WTC11 (cell line): ENCODE measurements at regions not wholly inside any gene's neighbourhood (a gene's known extent, or its start where the extent isn't known, plus 50 kb on each side); places are given as distances from the start of the nearest gene placed in this dataset.

Experiments
- ATAC-seq: fragments of 200-7000 bp; cut with Tn5 transposase; 2 replicates; pipeline ENCODE4 v1.10.0; 2021; ENCODE audit warnings: mild to moderate bottlenecking, moderate library complexity
- CTCF ChIA-PET: fragments of 300-600 bp; sonication (Branson Sonifier 250); formaldehyde crosslinking; loops from one replicate; lab custom pipeline; 2021; ENCODE audit warnings: antibody characterized with exemption; lab: Charles Lee
- POLR2A ChIA-PET: fragments of 350-600 bp; sonication (Branson Sonifier 250); formaldehyde crosslinking; loops from one replicate; lab custom pipeline; 2021; ENCODE audit warnings: antibody characterized with exemption; lab: Charles Lee
- DNase-seq: peaks from one replicate; pipeline ENCODE4 v3.0.0; 2021; ENCODE audit warnings: low spot score
- H3K27ac Mint-ChIP-seq: 2 replicates; pipeline ENCODE4 v1.8.0; 2021; ENCODE audit warnings: mixed read lengths
- H3K27me3 Mint-ChIP-seq: 2 replicates; pipeline ENCODE4 v1.8.0; 2021; ENCODE audit warnings: low read depth, mild to moderate bottlenecking, moderate library complexity, mixed read lengths
- H3K36me3 Mint-ChIP-seq: 2 replicates; pipeline ENCODE4 v1.8.0; 2021; ENCODE audit warnings: mixed read lengths
- H3K4me1 Mint-ChIP-seq: 2 replicates; pipeline ENCODE4 v1.8.0; 2022; ENCODE audit warnings: mixed read lengths
- H3K4me3 Mint-ChIP-seq: 2 replicates; pipeline ENCODE4 v1.8.0; 2021; ENCODE audit warnings: mild to moderate bottlenecking, moderate library complexity, mixed read lengths
- H3K9me3 Mint-ChIP-seq: 2 replicates; pipeline ENCODE4 v1.8.0; 2021; ENCODE audit warnings: mixed read lengths
- ATF2 ChIP-seq: sonication (generic); formaldehyde crosslinking; IDR thresholded peaks from 2 replicates; pipeline ENCODE4 v1.8.1; 2022; ENCODE audit warnings: low read depth, missing genetic modification reagents, borderline replicate concordance
- CDX4 ChIP-seq: fragments of 250-450 bp; sonication (Bioruptor Pico); IDR thresholded peaks from 2 replicates; pipeline ENCODE4 v1.9.0; 2021; ENCODE audit warnings: moderate library complexity, mild to moderate bottlenecking, inconsistent platforms, borderline replicate concordance
- FOXJ3 ChIP-seq: sonication (generic); formaldehyde crosslinking; IDR thresholded peaks from 2 replicates; pipeline ENCODE4 v1.9.0; 2021; ENCODE audit warnings: missing genetic modification reagents, mild to moderate bottlenecking, borderline replicate concordance
- FOXP1 ChIP-seq: sonication (generic); formaldehyde crosslinking; IDR thresholded peaks from 2 replicates; pipeline ENCODE4 v1.8.0; 2022; ENCODE audit warnings: missing genetic modification reagents, mild to moderate bottlenecking, moderate library complexity, borderline replicate concordance
- FOXP4 ChIP-seq: sonication (generic); formaldehyde crosslinking; IDR thresholded peaks from 2 replicates; pipeline ENCODE4 v1.8.0; 2022; ENCODE audit warnings: mild to moderate bottlenecking, missing genetic modification reagents
- GTF2I ChIP-seq: fragments of 250-450 bp; sonication (Bioruptor Pico); conservative IDR thresholded peaks from 2 replicates; pipeline ENCODE4 v1.4.0; 2021; ENCODE audit warnings: mild to moderate bottlenecking
- HMGA2 ChIP-seq: fragments of 250-450 bp; sonication (Bioruptor Pico); IDR thresholded peaks from 2 replicates; pipeline ENCODE4 v1.4.0; 2021; ENCODE audit warnings: mild to moderate bottlenecking, moderate library complexity
- HMGXB4 ChIP-seq: sonication (generic); formaldehyde crosslinking; IDR thresholded peaks from 2 replicates; pipeline ENCODE4 v1.8.1; 2023; ENCODE audit warnings: mild to moderate bottlenecking, moderate library complexity, missing genetic modification reagents
- MAX ChIP-seq: sonication (generic); formaldehyde crosslinking; IDR thresholded peaks from 2 replicates; pipeline ENCODE4 v1.8.0; 2022; ENCODE audit warnings: mild to moderate bottlenecking, missing genetic modification reagents
- SMAD3 ChIP-seq: sonication (generic); formaldehyde crosslinking; IDR thresholded peaks from 2 replicates; pipeline ENCODE4 v1.8.0; 2022; ENCODE audit warnings: missing genetic modification reagents, mild to moderate bottlenecking, borderline replicate concordance
- ZNF423 ChIP-seq: fragments of 250-450 bp; sonication (Bioruptor Pico); IDR thresholded peaks from 2 replicates; pipeline ENCODE4 v2.1.2; 2022; ENCODE audit warnings: mild to moderate bottlenecking, moderate library complexity
- TF ChIP-seq, protein P1 (sequence below): sonication (generic); formaldehyde crosslinking; IDR thresholded peaks from 2 replicates; pipeline ENCODE4 v1.8.0; 2023; ENCODE audit warnings: missing genetic modification reagents
- TF ChIP-seq, protein P2 (sequence below): fragments of 250-450 bp; sonication (Bioruptor Pico); IDR thresholded peaks from 2 replicates; pipeline ENCODE4 v1.9.0; 2021; ENCODE audit warnings: mild to moderate bottlenecking, borderline replicate concordance
- TF ChIP-seq, protein P3 (sequence below): fragments of 250-450 bp; sonication (Bioruptor Pico); IDR thresholded peaks from 2 replicates; pipeline ENCODE4 v2.1.2; 2022; ENCODE audit warnings: mild to moderate bottlenecking, moderate library complexity

DNA sequence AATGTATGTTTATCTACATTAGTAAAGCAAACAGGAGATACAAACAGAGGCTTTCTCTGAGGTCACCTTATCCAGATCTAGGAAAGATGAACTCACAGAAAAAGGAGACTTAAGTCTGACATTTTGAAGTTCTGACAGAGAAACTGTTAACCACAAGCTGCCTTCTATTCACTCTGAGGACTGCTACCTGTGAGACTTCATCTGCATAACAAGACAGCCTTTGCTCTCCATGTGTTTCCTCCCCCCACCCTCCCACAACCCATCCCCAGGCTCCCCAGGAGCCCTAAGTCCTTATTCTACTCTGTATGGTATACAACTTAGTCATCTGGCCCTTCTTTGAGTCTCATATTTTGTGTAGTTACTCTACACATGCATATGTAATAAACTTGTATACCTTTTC lies 699.0 kb downstream of the FGF9 start:
- H3K9me3 Mint-ChIP-seq = peaks cover 65% of the 10 kb centered on the region
- H3K27me3 Mint-ChIP-seq = peaks cover 10% of the 10 kb centered on the region
- no peak overlapping the region for H3K27ac Mint-ChIP-seq
- H3K36me3 Mint-ChIP-seq = peaks cover 44% of the 10 kb centered on the region
- TF ChIP-seq, protein P1, sequence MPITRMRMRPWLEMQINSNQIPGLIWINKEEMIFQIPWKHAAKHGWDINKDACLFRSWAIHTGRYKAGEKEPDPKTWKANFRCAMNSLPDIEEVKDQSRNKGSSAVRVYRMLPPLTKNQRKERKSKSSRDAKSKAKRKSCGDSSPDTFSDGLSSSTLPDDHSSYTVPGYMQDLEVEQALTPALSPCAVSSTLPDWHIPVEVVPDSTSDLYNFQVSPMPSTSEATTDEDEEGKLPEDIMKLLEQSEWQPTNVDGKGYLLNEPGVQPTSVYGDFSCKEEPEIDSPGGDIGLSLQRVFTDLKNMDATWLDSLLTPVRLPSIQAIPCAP (CRISPR knock-in tag) = no peak
- TF ChIP-seq ZNF423 (CRISPR knock-in tag) = peak; percentile 41; the same call in 1 of the 2 replicates
- CTCF ChIA-PET = interaction anchor here (0.8 to 1.0 kb wide), 2 partner anchors 367 to 457 kb away, joined by 3 to 4 read pairs; no protein-coding TSS in a partner anchor
- peaks cover 30% of the 10 kb centered on the region for H3K4me1 Mint-ChIP-seq
- DNase-seq (peak; percentile 43), ATAC-seq (peak; percentile 100)
- POLR2A ChIA-PET = no interaction called here
- no peak overlapping the region for H3K4me3 Mint-ChIP-seq

DNA sequence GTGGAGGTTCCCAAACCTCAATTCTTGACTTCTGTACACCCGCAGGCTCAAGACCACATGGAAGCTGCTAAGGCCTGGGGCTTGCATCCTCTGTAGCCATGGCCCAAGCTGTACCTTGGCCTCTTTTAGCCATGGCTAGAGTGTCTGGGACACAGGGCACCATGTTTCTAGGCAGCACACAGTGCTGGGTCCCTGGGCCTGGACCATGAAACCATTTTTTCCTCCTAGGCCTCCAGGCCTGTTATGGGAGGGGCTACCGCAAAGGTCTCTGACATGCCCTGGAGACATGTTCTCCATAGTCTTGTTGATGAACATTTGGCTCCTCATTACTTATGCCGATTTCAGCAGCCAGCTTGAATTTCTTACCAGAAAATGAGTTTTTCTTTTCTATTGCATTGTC lies 701.4 kb downstream of the FGF9 start:
- no peak overlapping the region for H3K4me3 Mint-ChIP-seq
- no peak for ATAC-seq
- peaks cover 41% of the 10 kb centered on the region for H3K36me3 Mint-ChIP-seq
- ChIA-PET CTCF (no interaction called here), POLR2A (no interaction called here)
- H3K27me3 Mint-ChIP-seq = peaks cover 10% of the 10 kb centered on the region
- H3K4me1 Mint-ChIP-seq = peaks cover 28% of the 10 kb centered on the region
- TF ChIP-seq FOXP1 = no peak
- TF ChIP-seq MAX (CRISPR knock-in tag) = no peak
- TF ChIP-seq GTF2I (CRISPR knock-in tag) = no peak
- H3K27ac Mint-ChIP-seq = no peak overlapping the region
- H3K9me3 Mint-ChIP-seq = peaks cover 64% of the 10 kb centered on the region
- no peak for DNase-seq

DNA sequence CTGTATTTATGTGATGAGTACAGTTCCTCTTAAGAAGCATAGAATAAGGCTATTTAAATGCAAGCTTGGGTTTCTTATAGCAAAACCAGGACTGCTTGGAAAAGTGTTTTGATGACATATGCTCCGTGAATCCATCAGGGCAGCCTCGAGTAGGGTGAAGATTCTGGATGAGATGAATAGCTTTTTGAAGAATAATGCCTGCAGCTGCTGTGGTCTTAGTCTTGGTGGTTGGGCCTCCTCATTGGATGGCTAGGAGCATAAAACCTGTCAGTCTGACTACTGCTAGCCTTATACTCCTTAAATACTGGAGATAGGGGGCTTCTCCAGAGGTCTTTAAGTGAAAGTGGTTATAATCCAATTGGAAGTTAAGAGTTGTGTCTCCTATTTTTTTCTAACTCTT lies 704.3 kb downstream of the FGF9 start:
- no peak for DNase-seq
- Mint-ChIP-seq H3K36me3 (peaks cover 47% of the 10 kb centered on the region), H3K4me1 (peaks cover 5% of the 10 kb centered on the region), H3K4me3 (no peak overlapping the region), H3K27ac (no peak overlapping the region), H3K9me3 (peaks cover 86% of the 10 kb centered on the region), H3K27me3 (peaks cover 10% of the 10 kb centered on the region)
- POLR2A ChIA-PET = no interaction called here
- TF ChIP-seq, protein P2, sequence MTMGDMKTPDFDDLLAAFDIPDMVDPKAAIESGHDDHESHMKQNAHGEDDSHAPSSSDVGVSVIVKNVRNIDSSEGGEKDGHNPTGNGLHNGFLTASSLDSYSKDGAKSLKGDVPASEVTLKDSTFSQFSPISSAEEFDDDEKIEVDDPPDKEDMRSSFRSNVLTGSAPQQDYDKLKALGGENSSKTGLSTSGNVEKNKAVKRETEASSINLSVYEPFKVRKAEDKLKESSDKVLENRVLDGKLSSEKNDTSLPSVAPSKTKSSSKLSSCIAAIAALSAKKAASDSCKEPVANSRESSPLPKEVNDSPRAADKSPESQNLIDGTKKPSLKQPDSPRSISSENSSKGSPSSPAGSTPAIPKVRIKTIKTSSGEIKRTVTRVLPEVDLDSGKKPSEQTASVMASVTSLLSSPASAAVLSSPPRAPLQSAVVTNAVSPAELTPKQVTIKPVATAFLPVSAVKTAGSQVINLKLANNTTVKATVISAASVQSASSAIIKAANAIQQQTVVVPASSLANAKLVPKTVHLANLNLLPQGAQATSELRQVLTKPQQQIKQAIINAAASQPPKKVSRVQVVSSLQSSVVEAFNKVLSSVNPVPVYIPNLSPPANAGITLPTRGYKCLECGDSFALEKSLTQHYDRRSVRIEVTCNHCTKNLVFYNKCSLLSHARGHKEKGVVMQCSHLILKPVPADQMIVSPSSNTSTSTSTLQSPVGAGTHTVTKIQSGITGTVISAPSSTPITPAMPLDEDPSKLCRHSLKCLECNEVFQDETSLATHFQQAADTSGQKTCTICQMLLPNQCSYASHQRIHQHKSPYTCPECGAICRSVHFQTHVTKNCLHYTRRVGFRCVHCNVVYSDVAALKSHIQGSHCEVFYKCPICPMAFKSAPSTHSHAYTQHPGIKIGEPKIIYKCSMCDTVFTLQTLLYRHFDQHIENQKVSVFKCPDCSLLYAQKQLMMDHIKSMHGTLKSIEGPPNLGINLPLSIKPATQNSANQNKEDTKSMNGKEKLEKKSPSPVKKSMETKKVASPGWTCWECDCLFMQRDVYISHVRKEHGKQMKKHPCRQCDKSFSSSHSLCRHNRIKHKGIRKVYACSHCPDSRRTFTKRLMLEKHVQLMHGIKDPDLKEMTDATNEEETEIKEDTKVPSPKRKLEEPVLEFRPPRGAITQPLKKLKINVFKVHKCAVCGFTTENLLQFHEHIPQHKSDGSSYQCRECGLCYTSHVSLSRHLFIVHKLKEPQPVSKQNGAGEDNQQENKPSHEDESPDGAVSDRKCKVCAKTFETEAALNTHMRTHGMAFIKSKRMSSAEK (CRISPR knock-in tag) = no peak
- TF ChIP-seq HMGA2 (CRISPR knock-in tag) (no peak), ATF2 (CRISPR knock-in tag) (no peak), SMAD3 (CRISPR knock-in tag) (no peak), FOXP1 (no peak), ZNF423 (CRISPR knock-in tag) (no peak)
- no peak for ATAC-seq
- CTCF ChIA-PET = no interaction called here

GRCh38 chr13:22387899-22388298 lies 717.0 kb downstream of the FGF9 start:
- H3K27ac Mint-ChIP-seq = no peak overlapping the region
- H3K9me3 Mint-ChIP-seq = peaks cover 9% of the 10 kb centered on the region; the same call in 1 of the 2 replicates
- no peaks in the 10 kb centered on the region; the same call in 1 of the 2 replicates for H3K27me3 Mint-ChIP-seq
- no peak overlapping the region for H3K4me3 Mint-ChIP-seq
- no peaks in the 10 kb centered on the region for H3K36me3 Mint-ChIP-seq
- no peaks in the 10 kb centered on the region for H3K4me1 Mint-ChIP-seq
- CTCF ChIA-PET = no interaction called here
- ATAC-seq (no peak), DNase-seq (no peak)
- POLR2A ChIA-PET = no interaction called here
- TF ChIP-seq FOXP4 (no peak), CDX4 (CRISPR knock-in tag) (no peak), HMGXB4 (CRISPR knock-in tag) (no peak), FOXJ3 (no peak)
- TF ChIP-seq, protein P3, sequence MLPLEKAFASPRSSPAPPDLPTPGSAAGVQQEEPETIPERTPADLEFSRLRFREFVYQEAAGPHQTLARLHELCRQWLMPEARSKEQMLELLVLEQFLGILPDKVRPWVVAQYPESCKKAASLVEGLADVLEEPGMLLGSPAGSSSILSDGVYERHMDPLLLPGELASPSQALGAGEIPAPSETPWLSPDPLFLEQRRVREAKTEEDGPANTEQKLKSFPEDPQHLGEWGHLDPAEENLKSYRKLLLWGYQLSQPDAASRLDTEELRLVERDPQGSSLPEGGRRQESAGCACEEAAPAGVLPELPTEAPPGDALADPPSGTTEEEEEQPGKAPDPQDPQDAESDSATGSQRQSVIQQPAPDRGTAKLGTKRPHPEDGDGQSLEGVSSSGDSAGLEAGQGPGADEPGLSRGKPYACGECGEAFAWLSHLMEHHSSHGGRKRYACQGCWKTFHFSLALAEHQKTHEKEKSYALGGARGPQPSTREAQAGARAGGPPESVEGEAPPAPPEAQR = no peak
